Fibroblast of skin of scalp (primary cell): ENCODE measurements at regions not wholly inside any gene's neighbourhood (a gene's known extent, or its start where the extent isn't known, plus 50 kb on each side); places are given as distances from the start of the nearest gene placed in this dataset.
A peak's percentile ranks its signal among the peaks of the same experiment; 100 is the strongest.

Source experiments
- DNase-seq: peaks from one replicate; pipeline ENCODE4 v3.0.0-alpha.2; 2013

DNA sequence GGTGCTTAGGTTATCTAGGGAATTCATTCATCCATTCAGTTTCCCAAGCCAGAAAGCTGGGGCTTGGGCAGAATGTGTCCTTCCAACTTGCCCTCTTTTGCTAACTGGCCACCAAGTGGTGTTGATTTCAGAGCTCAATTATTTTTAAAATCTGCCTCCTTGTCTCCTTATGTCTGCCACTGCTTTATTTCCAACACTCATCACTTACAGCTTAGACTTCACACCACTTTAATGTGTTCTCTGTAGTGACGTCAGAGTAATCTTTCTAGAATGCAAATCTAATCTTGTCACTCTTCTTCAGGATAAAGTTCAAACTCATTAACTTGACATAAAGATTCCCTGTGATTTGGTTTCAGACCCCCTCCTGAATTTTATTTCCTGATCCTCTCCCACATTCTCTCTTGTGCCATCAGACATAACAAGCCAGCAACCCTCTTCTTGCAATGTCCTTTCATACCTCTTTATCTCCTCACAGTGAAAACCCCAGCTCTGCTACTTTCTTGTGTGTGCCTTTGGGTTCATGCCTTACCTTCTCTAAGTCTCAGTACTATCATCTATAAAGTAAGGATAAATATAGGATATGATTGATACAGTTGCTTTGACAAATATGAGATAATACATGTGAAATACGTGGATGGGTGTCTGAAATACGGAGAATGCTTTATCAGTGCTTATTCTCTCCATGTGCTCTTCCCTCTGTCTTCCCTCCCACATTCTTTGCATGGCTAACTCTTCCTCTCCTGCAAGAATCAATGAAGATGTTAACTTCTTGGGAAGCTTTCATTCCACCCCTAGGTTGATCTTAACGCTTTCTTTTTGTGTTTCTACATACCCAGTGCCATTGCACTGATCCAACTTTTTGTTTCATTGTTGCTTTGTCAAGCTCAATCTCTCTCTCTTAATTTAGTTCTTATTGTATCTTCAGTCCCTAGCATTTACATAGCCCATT lies 522.7 kb upstream of the FZD8 start:
- no peak for DNase-seq

DNA sequence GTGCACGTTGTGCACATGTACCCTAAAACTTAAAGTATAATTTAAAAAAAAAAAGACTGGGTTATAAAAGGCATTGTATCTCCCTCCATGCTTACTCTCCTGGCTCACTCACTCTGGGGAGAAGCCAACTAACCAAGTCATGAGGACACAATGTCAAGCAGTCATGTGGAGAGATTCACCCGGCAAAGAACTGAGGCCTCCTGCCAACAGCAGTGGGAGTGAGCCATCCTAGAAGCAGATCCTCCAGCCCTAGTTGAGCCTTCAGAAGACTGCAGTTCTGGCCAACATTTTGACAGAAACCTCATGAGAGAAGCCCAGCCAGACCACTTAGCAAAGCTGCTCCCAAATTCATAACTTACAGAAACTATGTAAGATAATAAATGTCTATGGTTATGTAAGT lies 521.7 kb upstream of the FZD8 start:
- no peak for DNase-seq

DNA sequence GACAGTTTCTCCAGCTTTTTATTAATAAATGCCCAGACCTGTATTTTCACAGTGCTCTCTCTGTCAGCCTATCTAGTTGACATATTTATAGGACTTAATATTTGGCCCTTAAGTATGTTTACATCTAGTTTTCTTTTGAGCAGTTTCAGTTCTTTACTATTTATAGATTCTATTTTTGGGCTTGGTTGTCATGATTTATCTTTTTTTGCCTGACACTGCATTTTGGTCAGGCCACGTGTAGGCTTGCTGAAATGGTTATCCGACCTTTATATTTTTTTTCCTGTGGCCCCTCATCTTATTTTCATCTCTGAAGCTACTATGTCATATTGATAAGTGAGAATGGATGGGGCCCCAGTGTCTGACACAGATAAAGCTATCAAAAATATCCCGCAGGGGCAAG lies 515.4 kb upstream of the FZD8 start:
- DNase-seq, result no peak

DNA sequence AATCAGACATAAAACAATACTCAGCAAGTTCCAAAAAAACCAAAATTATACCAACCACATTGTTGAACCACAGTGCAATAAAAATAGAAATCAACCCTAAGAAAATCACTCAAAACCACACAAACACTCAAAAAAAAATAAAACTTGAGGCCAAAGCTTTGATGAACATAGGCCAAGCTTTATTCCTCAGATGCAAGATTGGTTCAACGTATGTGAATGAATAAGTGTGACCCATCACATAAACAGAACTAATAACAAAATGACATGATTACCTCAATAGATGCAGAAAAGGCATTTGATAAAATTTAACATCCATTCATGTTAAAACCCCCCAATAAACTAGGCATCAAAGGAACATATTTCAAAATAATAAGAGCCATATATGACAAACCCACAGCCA lies 506.1 kb upstream of the FZD8 start:
- no peak for DNase-seq

DNA sequence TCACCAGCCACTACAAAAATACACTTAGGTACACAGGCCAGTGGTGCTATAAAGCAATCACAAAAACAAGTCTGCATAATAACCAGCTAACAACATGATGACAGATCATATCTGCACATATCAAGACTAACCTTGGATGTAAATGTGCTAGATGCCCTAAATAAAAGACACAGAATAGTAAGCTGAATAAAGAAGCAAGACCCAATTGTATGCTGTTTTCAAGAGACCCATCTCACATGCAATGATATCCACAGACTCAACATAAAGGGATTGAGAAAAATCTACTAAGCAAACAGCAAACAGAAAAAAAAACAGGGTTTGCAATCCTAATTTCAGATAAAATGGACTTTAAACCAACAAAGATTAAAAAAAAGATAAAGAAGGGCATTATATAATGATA lies 505.4 kb upstream of the FZD8 start:
- DNase-seq, result no peak

DNA sequence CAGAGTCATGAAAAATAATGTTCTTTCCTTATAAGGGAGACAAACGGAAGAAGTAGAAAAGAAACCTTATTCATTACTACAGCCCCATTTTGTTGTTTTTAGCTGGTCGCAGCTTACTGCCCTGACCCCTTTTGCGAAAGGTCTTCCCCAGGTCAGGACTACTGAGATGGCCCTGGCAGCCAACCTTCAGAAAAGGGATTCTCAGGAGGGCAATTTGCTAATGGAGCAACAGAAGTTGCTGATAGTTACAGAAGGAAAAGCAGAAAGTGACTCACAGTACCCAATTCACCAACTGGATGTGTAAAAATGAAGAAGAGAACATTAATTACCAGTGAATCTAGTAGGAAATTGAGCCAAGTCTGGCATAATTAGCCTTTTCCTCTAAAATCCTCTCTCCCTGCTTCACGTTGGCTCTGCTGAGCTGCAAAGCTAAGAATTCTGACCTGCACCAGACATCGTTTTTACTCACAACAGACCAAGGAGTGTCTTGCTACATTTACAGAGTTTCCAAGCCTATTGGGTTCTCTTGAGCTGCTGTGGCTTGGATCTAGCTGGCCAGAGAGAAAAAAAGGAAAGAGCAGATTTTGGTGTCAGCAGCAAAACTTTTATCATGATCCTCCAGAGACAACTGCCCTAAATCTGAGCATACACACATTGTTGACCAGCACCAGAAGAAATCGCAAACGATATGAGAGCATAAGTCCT lies 499.9 kb upstream of the FZD8 start:
- DNase-seq, result no peak

DNA sequence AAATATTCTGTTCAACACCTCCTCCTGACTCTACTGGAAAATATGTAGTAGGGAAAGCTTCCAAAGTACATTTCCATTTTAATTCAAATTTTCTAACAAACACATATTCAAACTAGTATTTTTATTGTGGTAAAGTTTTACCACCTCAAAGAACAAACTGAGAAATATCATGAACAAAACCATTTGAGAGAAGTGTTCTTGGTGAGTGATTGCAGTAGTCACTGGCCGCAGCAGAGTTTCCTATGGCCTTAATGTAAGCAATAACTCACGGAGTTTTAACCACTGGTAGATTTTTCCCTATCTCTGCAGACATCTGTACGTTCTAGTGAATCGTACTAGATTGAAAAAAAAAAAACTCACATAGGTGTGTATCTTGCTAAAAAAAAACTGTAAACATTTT lies 487.0 kb upstream of the FZD8 start:
- no peak for DNase-seq

DNA sequence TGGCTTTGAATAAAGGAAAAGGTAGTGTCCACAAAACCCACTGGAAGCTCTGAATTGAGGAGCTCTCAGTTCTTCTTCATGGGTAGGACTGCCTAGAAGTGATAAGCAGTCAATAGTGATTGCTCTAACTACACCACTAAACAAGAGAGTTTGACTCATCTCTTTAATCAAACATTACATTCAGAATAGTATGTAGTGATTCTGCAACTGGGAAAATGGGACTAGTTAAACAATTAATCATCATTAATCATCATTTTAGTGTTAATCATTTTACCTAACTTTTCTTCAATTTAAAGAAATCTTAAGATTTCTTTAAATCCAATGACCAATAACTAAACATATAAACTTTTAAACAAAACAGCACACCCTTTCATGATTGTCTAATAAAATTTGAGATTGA lies 484.0 kb upstream of the FZD8 start:
- no peak for DNase-seq

DNA sequence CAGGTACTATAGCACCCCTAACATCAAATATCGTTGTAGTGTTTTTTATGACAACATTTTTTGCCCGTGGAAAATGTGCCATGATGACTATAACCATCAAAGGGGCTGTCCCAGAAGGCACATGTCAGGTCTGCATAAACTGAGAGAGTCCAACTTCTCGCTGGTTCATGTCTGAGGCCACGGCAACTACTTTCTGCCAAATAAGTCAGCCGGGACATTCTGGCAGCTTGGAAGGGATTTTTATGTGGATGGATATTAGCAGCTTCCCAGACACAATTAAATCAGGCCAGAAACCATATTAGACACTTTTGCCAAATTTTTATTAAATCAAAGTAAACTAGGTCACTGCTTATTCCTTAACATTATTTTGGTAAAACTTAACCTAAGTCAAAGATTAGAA lies 477.4 kb upstream of the FZD8 start:
- DNase-seq, result no peak

DNA sequence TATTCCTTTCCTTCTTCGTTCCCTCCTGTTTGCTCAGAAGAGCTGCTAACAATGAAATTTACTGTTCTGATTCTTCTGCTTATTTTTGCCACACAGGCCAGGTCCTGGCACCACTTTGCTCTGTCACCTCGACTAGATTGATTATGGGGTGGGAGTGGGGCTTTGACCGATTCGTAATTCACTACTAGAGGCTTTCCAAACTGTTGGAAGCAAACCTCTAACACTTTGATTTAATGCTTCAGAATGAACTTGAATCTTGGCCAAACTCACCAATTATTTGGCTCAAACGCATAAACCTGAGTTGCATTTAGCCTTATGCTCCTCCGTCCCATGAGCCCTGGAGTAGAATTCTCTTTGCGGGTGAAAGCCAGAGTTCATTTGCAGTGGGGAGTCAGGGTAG lies 476.2 kb upstream of the FZD8 start:
- DNase-seq, result no peak

DNA sequence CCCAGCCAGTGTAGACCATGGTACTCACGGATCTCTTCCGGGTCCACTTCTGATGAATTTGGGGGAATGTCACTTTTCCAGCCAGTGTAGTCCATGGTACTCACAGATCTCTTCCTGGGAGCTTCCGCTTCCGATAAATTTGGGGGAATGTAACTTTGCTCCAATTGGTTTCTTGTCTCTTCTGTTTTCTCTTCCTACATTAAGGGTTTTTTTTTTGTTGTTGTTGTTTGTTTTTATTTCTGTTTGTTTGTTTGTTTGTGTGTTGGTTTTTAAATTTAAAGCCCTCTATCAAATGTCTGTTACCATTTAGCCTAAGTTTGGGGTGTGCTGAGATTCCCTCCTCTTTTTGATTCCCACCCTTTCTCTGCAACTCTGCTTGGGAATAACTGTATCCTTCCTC lies 475.8 kb upstream of the FZD8 start:
- no peak for DNase-seq

DNA sequence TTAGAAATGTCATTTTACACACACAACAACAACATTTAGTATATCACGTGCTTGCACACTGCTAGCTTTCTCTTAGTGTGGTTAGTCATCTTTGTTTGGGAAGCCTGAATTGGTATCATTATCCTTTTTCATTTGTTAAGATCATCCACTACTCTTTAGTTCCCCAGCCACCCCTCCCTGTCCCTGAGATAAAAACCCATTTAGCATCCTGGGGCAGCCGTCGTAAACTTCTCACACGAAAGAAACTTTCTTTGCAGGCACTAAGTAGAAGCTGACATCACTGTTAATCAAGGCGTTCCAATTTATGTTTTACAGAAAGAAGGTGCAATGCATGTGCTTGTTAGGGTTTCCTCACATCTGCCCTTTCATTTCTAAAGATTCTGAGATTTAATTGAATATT lies 475.1 kb upstream of the FZD8 start:
- no peak for DNase-seq

DNA sequence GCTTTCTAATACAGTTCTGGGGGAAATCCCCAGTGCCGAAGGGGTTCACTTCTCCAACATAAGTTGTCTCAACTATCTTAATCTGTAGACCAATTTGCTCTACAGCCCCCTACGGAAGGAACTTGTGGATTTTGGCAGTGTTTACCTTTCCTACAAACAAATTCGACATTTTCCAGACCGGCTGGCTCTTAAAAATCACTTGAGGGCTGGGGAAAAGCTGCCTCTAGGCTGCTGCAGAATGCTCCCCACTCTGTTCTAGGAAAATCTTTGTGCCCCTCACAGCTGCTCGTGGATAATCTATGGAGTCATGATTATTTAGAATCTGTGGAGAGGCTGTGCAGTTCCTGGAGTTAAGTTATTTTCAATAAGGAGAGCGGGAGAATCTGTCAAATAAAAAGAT lies 474.6 kb upstream of the FZD8 start:
- DNase-seq, result no peak

DNA sequence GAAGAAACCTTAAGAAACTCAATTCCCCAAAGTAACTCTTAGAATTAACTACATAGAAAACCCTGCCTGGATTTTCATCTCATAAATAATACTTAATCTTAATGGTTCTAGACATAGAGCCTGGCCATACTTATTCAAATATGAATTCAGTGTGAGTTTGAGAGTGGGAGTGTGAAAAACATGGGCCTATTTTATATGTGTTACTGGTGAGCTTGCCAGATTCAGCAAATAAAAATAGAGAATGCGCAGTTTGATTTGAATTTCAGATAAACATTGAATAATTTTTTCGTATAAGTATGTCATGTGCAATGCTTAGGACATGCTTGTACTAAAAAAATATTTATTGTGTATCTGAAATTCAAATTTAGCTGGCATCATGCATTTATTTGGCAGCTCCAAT lies 473.9 kb upstream of the FZD8 start:
- no peak for DNase-seq

DNA sequence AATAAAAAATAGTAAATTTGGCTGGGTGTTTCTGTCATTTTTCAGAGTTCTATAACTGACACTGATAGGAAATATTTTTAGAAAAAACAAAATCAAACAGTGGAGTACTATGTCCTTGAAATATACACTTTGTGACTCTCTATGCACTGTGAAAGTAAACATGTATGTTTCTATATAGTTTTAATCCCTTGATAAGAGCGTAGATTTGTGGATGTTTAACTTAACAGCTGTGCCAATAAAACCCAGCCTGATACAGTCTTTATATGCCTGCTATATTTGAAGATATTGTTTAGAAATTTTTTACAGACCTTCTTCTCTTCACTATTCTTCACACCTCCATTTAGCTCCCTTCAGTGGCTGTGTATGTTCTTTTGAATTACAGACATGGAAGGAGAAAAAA lies 473.3 kb upstream of the FZD8 start:
- no peak for DNase-seq

DNA sequence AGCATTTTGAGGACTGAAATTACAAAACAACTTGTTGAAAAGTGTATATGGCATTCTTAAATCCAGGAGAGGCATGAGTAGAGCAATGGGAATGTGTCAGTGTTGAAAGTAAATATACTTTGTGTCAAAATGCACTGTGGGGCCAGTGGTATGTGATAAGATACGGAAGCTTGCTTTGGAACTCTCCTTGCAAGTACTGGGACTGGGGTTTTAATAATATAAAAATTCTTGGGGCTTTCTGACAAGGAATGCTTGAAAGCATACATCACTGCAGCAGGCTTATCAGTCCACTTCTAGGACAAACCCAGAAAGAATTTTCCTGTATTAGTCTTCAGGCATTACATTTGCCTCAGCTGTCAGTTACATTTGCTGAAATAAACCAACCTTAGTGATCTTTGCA lies 472.8 kb upstream of the FZD8 start:
- DNase-seq, result peak; percentile 66

DNA sequence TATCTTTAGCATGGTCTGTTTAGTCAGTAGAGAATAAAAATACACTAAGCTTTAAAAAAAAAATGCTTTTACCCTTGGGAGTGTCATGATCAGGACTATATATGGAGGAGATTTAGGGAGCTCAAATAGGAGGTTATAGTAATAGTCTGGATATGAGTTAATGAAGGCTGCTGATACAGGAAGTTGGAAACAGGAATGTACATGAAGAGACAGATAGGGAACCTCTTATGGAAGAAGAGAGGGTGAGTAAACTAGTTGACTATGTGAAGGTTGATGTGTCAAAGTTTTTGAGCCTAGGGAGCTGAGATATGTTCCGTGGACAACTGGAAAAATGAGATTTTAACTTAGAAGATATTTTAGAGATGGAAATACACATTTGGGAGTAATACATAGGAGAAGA lies 472.0 kb upstream of the FZD8 start:
- DNase-seq, result peak; percentile 31

DNA sequence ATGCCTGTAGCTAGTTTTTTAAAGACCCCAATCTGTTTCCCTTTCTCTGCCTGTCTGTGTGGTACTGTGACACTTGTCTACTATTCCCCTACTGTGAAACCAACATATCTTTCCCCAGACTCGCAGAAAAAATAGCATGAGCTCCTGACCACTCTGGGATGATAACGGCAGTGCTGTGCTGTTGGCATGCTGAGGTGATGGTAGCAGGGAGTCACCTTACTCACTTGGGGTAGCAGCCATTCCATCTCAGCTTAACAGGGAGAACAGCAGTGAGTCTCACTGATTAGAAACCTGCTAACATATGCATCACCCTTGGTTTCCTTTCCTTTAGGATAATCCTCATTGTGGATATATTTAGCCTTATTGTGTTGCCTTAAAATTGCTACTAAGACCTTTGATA lies 469.6 kb upstream of the FZD8 start:
- DNase-seq, result no peak

DNA sequence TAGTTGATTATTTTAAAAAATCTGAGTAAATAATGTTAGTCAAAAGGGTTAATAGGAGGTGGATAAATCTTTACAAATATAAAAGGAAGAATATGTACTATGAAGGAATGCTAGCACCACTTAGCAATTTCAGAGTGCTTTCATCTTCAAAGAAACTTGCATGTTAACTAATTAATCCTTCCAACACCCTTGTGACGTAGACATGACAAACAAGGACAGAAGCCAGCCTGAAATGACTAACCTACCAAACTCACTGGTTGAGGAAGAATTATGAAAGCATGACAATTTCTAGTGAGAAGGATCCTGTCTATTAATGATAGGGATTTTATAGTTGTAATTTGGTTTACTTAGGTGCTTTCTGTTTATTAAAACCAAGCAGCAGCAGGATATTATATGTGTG lies 468.0 kb upstream of the FZD8 start:
- no peak for DNase-seq

DNA sequence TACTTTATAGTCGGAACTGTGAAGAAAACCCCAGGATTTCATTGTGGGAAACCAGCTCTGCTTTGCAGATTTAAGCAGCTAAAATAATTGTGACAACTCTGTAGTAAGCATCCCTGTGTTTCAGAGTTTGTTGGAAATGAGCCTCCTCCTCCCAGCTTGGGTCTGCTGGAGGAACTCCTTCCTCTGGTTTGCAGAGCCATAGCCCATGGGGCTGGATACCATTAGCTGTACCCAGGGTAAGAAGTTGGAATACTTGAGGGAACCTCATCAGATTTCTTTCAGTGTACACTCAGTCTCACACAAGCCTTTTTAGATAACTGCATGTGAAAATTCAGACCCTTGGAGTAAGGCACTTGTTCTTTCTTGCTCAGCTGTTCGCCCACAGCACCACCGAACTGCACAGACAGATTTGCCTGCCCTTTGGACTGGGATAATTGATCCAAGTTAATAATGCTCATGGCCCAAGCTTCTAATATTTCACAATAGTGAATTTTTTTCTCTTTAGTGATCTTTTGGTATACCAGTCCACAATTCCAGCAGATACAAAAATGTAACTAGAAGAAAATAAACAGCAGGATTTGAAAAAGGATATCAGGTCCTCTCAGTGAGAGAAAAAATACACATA lies 467.4 kb upstream of the FZD8 start:
- no peak for DNase-seq

DNA sequence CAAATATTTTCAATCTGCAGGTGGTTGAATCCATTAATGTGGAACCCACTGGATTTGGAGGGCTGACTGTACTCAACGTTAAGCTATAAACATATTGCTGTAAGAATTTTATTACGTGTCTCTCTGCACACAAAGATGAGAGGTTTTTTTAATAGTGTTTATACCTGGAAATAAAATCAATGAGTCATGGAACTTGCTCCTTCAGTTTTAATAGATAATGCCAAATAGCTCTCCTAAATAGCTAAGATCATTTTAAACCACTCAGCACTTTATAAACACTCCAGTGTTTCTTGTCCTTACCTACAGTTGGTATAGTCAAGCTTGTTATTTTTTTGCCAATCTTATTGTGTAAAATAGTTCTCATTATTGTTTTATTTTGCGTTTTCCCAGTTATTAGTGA lies 455.6 kb upstream of the FZD8 start:
- no peak for DNase-seq

DNA sequence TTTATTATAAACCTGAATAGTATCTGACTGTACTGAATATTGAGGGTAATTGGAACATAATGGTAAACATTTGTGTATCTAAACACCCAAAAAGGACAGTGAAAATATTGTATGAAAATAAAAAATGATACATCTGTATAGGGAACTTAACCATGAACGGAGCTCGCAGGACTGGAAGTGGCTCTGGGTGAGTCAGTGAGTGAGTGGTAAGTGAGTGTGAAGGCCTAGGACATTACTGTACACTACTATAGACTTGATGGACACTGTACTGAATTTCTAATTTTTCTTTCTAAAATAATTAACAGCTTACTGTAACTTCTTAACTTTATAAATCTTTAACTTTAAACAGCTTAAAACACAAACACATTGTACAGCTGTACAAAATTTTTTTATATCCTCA lies 454.5 kb upstream of the FZD8 start:
- no peak for DNase-seq

DNA sequence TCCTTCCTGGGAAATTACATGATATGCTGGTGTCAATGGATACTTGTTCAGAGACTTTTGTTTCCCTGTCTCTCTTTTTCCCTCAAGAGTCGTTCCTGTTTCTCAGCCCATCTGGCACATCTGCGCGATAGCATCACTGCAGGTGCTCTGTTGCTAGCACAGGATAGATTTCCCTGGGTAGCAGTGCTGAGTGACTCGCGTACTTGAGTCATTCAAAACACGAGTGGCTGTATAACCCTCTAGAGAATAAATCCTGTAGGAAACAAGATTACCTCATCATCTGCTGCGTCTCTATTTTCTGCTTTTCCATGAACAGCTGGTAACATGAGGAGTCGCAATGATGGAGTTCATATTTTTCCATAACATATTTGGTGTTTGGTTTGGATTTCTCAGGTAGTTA lies 452.0 kb upstream of the FZD8 start:
- DNase-seq, result no peak

DNA sequence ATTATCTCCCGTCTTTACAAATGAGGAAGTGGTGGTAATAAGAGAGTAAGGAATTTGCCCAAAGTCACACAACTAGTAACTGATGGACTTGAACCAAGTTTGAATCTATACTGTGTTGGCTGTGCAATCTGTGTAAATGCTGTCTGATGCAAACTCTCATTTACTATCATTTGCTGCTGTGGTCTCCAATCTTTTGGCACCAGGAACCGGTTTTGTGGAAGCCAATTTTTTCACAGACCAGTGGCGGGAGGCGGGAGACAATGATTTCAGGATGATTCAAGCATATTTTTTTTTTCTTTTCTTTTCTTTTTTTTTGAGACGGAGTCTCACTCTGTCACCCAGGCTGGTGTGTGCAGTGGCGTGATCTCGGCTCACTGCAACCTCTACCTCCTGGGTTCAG lies 450.0 kb upstream of the FZD8 start:
- DNase-seq, result no peak
